HG03135 (cell line): ENCODE measurements at regions not wholly inside any gene's neighbourhood (a gene's known extent, or its start where the extent isn't known, plus 50 kb on each side); places are given as distances from the start of the nearest gene placed in this dataset.
"Not testable (repeated sequence)": the region's sequence is repeated elsewhere in the genome, so short reads cannot be mapped to it uniquely, and the experiment has no call there.

Experiments used
- ATAC-seq: cut with Tn5 transposase; IDR thresholded peaks from one replicate; pipeline ENCODE4 v1.9.1; 2021; ENCODE audit warnings: mild to moderate bottlenecking, moderate library complexity; ENCODE audit not compliant: unreplicated experiment

DNA sequence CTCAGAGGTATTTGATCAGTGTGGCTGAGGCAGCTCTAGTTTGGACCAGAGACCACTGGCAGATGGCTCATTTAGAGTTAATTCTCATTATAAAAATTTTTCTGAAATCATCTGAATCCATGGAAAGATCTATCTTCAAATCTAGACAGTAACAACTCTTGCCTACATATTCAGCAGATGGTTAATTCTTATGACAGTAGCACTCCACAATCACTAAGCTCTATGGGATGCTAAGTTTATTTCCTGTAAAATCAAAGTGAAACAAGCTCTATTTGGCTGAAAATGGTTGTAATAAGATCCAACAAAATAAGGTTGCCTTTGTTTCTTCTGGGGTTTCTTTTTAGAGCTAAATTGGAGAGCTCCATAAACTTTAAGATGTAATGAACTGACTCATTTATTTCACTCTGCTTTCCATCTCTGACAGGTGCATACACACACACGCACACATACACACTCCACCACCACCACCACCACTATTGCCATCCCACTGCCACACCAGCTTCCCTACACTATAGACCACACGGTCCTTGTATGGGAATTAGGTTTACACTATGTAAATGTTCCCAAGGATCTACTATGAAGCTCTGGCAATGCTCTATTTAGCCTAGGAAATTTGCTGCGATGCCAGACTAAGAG, 293.1 kb downstream of the RPAP3 start:
- ATAC-seq: no peak

DNA sequence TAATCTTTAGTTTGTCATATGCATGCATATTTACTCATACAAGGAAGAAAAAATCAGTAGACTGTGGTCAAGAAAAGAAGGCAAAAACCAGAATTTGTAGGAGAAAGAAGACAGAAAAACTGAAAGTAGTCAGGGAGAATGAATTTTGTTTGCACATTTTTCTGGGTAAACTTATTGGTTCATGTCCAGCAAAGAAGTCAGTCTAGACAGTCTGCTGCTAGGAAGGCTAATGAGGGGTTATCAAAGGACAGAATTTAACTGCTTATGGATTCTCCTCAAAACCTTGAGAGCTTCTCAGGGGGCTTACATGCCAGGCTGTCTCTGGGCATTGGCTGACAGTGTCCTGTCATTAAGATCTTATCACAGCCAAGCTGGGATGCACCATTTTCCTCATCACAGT, 293.9 kb downstream of the RPAP3 start:
- ATAC-seq: no peak

DNA sequence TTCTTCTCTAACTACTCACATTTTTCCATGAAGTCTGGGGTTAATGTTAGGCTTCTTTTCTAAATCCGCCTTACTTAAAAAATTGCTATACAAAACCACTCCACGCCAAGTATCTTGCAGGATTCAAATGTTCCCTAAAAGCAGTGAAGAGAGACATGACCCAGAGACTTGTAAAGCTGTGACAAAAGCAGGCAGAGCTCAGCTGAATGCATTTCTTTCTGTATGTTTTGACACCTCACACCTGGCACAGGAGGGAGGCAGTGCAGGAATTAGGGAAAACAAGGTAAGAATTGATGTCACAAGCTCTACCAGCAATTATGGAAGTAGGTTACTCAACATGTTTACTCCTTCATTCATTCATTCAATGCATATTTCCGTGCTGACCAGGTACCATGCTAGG, 295.0 kb downstream of the RPAP3 start:
- ATAC-seq: no peak

DNA sequence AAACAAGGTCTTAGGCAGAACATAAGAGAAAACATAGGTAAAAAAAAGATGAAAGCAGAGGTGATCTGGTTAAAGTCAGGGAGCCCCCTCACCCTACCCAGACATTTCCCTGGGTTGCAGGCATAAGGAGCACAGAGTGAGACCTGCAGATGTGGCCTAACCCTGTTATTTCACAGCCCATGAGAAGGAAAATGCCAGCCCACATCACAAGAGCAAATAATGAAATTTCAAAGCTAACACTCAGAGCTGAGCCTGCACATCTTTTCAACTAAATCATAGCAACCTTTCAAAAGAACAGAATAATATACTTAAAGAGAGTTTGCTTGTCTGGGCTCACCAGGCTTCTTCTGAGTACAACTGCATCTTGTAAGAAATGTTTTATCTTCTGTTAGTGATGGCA, 295.4 kb downstream of the RPAP3 start:
- no peak for ATAC-seq

DNA sequence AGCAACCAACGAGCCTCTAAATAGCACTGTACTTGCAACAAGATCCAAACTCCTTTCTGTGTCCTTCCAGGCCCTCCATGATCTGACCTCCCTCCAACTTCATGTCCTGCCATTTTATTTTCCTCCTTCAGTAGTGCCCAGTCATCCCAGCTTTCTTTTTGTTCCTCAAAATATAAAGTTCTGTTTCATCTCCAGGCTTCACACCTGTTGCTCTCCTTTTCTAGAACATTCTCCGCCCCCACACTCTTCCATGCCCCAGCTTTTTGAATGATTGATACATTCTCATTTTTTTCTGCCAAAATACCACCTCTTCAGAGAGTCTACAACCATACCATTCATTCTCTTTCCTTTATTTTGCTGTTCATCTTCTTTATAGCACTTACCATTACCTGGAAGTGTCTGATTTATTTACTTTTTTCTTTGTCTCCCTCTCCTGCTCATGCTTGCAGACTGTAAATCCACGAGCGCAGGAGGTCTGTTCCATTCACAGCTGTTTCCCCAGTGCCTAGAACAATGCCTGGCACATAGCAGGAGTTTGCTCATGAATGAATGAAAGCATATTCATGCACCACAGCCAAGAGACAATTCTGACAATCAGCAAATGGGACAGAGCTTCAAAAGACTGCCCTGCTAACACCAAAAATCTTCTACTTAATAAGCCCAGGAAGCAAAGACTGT, 296.4 kb downstream of the RPAP3 start:
- no peak for ATAC-seq

DNA sequence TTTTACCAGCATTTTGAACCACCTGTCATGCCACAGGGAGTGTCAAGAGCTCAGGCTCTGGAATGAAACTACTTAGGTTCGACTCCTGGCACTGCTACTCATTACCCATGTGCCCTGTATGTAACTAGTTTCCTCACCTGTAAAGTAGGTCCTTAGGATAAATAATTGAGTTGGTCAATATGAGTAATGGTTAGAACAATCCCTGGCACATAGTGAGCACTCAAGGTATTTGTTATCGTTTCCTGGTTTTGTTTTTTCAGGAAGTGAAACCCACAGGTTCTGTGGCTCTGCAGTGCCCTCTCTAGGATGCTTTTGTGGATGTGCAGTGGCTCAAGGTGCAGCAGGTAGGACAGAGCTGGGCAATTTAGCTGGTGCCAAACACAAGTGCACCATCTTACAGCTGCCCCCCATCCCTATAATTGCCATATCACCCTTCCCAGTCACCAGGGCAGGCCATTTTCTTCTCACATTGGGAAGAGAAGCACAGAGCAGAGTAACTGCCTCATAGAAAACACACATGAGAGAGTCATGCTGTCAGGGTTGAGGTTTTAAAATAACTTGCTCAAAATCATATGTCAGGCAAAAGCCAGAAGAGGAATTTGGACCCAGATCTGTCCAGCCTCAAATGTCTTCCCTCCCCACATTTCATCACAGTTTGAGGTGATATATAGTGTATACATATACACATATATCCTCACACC, 297.5 kb downstream of the RPAP3 start:
- no peak for ATAC-seq

DNA sequence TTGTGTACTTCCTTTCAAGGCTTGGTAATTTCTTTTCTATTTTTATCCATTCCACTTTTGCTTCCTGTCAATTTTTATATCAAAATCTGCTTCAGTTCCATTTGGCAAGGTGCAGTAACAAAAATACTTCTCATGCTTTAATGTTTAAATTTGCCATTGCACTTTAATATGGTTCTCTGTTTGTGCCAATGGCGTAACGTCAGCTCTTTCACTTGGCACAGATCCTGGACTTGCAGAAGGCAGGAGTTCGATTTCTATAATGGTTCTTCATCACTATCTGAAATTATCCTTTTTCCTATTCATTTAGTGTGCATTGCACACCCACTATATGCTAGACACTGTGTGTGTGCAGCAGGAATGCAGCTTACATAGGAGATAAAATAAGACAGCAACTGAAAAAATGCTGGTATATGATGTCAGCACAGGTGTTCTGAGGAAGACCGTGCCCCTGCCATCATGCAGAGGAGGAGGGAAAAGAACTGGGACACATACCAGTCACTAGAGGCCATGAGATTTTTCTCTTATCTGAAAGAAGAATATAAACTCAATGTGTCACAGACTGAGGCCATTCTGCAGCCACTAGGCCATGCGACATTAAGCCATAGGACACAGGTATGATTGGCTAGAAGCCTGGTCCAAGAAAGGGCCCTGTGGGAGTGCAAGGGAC, 298.2 kb downstream of the RPAP3 start:
- ATAC-seq: no peak

DNA sequence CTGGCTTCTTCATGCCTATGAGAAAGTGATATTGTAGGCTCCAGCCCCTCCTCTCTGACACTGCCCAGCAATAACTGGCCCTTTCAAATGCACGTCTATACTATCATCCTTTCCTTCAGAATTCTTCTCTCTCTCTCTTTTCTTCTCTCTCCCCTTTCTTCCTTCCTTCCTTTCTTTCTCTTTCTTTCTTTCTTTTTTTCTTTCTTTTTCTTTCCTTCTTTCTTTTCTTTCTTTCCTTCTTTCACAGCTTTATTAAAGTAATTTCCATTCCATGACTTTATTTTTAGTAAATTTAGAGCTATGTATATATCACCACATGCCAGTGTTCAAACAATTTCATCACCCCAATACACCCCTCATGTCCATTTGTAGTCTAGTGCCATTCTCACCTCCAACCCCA, 302.1 kb downstream of the RPAP3 start:
- no peak for ATAC-seq

DNA sequence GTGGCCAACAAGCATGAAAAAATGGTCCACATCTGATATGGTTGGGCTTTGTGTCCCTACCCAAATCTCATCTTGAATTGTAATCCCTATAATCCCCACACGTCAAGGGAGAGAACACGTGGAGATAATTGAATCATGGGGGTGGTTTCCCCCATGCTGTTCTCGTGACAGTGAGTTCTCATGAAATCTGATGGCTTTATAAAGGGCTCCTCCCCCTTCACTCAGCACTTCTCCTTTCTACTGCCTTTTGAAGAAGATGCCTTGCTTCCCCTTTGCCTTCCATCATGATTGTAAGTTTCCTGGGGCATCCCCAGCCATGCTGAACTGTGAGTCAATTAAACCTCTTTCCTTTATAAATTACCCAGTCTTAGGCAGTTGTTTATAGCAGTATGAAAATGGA, 304.6 kb downstream of the RPAP3 start:
- not testable (repeated sequence) for ATAC-seq

DNA sequence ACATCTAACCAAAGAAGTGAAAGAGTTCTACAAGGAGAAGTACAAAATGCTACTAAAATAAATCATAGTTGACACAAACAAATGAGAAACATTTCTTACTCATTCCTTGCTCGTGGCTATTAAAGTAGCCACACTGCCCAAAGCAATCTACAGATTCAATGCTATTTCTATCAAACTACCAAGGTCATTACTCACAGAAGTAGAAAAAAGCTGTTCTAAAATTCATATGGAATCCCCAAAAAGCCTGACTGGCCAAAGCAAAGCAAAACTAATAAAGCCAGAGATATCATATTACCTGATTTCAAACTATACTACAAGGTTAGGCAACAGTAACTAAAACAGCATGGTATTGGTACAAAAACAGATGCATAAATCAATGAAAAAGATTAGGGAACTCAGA, 305.6 kb downstream of the RPAP3 start:
- no peak for ATAC-seq

DNA sequence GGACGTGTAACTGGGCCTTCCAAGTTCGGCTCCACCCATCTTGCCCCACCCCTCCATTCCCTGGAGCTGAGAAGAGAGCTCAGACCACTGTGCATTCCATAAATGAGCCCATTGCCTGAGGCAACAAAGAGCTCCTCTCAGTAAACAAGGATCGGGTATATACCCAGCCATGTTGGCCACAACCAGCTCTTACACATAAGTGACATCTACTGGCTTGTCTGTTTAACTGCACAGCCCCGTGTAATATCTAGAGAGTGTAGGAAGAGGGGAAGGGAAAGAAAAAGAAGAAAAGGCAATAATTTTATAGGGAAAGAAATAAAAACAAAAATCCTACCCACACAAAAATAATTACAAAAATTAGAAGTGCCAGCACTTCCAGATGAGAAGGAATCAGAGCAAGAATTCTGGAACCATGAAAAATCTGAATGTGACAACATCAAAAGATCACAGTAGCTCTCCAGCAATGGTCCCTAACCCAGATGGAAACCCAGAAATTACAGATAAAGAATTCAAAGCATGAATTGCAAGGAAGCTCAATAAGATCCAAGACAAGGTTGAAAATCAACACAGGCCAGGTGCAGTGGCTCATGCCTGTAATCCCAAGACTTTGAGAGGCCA, 308.1 kb downstream of the RPAP3 start:
- peak; percentile 66 for ATAC-seq

DNA sequence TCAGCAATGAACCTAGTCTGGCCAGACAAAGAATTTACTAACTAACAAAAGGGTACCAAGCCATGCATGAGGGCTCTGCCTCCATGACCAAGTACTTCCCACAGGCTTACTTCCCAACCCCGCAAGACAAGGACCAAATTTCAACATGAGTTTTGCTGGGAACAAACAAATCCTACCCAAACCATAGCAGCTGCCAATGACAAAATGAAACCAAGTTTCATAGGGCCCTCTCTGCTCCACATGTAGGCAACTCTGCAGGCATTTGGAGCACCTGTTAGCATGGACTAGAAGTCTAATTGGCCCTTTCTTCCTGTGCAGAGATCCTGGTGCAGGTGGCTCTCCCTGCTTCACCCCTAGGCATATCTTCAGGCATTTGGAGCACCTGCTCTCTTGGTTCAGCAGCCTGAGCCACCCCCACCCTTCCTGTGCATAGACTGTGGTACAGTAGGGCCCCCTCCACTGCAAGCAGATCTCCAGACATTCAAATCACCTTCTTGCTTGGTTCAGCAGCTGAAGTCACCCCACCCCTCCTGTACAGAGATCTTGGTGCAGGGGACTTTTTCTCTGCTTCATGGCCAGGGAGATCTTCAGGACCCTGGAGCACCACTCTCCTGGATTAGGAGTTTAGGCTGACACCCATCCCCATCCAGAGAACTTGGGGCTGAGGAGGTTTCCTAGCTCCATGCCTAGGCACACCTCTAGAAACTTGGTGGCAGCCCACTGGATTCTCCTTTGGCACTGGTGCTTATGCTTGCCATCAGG, 308.7 kb downstream of the RPAP3 start:
- no peak for ATAC-seq

DNA sequence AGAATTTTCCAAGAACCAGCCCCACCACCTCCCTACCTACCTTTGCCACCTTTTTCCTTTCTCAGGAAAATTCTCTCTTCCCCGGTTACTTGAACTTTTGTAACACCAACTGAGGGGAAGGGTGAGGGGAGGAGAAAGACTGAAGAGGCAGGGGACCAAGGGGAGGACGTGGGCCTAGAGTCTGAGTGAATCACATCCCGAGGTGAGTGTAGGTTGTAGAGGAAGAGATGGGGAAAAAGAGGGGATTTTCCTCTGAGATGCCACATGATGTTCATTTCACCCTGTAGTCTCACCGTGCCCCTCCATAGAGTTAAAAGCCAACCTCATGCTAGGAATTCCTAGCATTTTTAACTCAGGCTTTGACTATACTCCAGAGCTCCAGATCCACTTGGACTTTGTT, 311.8 kb downstream of the RPAP3 start:
- no peak for ATAC-seq

DNA sequence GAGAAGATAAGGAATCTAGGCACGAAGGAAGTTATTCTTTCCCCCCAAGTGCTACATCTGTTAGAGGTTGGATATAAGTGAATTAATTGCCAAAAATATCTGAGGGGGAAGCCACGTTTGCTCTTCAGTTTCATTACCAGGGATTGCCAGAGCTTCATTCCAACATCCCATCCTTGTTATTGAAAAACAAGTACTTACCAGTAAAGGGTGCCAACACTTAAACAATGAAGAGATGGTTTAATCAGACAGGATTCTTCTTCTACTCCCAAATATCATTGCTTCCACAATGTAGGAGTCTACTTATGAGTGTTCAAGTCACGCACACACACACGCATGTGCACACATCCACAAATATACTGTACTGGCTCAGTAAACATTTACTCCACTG, 312.4 kb downstream of the RPAP3 start:
- no peak for ATAC-seq

DNA sequence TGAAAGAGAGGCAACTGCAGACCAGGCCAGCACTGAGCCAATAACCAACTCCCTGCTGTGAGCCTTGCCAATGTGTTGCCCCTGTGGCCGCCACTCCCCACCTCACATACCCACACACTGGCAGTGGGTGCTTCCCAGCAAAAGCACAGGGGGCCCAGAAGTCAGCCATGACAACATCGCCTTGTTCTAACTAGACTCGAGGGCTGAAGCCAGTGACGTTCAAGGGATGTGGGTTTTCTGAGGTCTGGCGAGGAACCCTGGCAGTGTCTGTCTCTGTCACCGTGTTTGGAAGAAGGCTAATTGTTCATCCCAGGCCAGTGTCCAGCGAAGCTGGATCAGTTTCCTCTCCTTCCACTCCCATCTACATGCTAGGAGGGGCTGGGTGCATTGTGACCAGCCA, 311.8 kb upstream of the AMIGO2 start:
- ATAC-seq: no peak

DNA sequence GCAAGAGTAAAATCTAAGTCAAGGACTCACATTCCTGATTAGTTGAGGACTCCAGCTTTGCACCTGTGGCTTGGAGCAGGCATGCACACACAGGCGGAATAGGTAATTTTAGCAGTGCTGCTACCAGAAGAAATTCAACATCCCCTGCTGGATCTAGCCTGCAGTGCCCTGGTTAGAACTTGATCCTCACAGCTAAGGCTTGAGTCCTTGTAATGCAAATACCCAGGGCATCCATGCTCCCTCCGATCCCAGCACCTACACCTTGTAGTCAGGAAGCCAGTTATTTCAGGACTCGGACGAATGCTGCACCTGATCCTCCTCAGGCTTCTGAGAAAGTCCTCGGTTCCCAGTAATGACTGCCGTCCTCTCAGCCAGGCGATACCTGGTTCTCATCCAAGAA, 309.0 kb upstream of the AMIGO2 start:
- ATAC-seq: no peak

DNA sequence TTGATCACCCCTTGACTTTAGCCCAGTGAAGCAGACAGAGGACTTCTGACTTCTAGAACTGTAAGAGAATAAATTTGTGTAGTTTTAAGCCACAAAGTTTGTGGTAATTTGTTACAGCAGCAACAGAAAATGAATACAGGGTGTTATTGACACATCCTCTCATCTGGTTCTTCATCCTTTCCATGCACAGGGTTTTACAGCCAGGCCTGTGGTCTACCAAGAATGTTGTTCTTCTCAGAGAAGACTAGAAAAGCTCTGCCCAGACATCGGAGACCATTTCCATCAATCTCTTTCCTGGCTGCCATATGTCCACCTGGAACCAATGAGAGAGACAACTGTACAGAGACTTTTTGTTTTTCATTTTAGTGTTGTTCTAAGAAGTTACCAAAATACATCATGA, 308.2 kb upstream of the AMIGO2 start:
- ATAC-seq: no peak

DNA sequence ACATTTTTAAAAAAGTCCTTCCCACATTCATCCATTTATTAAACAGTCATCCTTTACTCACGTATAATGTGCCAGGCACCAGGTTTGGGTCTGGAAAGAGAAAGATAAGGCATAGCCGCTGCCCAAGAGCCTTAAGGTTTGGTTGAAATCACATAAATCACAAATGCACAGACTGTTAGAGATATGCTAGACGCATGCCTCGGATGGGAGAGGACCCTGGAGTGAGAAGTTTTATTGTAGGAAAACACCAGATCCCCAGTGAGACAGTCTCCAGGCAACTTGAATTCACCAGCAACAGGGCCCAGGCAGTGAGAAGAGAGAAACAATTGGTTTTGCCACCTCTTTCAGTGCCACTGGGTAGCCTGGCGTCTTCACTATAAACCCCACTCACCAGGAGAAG, 305.9 kb upstream of the AMIGO2 start:
- no peak for ATAC-seq

DNA sequence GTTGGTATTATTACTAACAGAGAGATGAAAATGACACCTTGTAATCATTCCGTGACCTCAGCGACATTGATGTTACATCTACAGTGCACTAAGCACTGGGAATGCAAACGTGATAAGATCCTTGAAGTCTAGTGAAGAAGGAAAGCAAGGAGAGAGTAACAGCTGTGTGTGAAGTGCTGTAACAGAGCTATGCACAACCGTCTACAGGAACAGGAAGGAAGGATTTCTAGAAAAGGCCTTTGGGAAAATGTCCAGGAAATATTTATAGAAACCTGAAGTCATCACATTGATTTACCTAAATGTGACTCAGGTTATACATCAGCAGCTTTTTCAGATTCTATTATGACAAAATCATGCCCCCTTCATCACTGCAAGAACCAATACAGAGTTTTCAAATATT, 304.2 kb upstream of the AMIGO2 start:
- no peak for ATAC-seq

DNA sequence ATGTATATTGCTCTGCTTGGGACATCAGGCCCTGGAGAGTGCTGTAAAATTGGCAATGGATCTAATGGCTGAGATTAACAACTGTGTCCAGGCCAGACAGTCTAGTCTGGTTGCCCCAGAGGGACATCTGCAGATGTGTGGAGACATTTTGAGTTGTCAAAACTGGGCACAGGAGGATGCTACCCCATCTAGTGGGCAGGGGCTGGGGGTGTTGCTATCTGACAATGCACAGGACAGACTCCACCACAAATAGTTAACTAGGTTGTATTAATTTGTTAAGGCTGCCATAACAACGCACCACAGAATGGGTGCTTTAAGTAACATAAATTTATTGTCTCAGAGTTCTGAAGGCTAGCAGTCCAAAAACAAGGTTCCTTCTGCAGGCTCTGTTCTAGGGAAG, 302.5 kb upstream of the AMIGO2 start:
- no peak for ATAC-seq

DNA sequence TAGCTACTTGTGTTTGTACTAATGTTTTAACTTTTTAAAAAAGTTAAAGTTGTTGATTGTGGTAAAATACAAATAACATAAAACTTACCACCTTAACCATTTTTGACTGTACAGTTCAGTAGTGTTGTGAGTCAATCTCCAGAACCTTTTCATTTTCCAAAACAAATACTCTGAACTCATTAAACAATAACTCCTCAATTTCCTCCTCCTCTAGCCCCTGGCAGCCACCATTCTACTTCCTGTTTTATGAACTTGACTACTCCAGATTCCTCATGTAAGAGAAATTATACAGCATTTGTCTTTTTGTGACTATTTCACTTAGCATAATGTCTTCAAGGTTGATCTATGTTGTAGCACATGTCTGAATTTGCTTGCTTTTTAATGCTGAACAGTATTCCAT, 299.1 kb upstream of the AMIGO2 start:
- ATAC-seq: no peak
